ENCODE measurements at regions not wholly inside any gene's neighbourhood (a gene's known extent, or its start where the extent isn't known, plus 50 kb on each side); places are given as distances from the start of the nearest gene placed in this dataset.
A peak's percentile ranks its signal among the peaks of the same experiment; 100 is the strongest.

GRCh38 chr2:239660390-239661230 lies 259.8 kb upstream of the HDAC4 start:
- no peak for TF ChIP-seq POLR2A (IDR thresholded peaks at IDR 0.05)
- TF ChIP-seq, protein P1, sequence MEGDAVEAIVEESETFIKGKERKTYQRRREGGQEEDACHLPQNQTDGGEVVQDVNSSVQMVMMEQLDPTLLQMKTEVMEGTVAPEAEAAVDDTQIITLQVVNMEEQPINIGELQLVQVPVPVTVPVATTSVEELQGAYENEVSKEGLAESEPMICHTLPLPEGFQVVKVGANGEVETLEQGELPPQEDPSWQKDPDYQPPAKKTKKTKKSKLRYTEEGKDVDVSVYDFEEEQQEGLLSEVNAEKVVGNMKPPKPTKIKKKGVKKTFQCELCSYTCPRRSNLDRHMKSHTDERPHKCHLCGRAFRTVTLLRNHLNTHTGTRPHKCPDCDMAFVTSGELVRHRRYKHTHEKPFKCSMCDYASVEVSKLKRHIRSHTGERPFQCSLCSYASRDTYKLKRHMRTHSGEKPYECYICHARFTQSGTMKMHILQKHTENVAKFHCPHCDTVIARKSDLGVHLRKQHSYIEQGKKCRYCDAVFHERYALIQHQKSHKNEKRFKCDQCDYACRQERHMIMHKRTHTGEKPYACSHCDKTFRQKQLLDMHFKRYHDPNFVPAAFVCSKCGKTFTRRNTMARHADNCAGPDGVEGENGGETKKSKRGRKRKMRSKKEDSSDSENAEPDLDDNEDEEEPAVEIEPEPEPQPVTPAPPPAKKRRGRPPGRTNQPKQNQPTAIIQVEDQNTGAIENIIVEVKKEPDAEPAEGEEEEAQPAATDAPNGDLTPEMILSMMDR (IDR thresholded peaks at IDR 0.05) = no peak
- TF ChIP-seq EP300 (IDR thresholded peaks at IDR 0.05) = peak; percentile 12 to 61

All from tibial nerve (tissue), 4 donors.